Renal pelvis (tissue), 1 donor: ENCODE measurements at regions not wholly inside any gene's neighbourhood (a gene's known extent, or its start where the extent isn't known, plus 50 kb on each side); places are given as distances from the start of the nearest gene placed in this dataset.

ENCODE experiments used
- DNase-seq: peaks from one replicate; pipeline ENCODE4 v3.0.0-alpha.2; 2013

GRCh38 chr5:3825531-3826451 lies 230.2 kb downstream of the IRX1 start:
- DNase-seq: no peak

GRCh38 chr5:3827624-3828023 lies 232.0 kb downstream of the IRX1 start:
- DNase-seq: no peak

- no peak for DNase-seq
Measured at GRCh38 chr5:3828761-3829160, 233.1 kb downstream of the IRX1 start.

GRCh38 chr5:3833566-3833965 lies 237.9 kb downstream of the IRX1 start:
- no peak for DNase-seq

GRCh38 chr5:3835811-3836210 lies 240.2 kb downstream of the IRX1 start:
- DNase-seq: no peak

GRCh38 chr5:3836528-3836927 lies 240.9 kb downstream of the IRX1 start:
- no peak for DNase-seq

GRCh38 chr5:3837506-3837905 lies 241.9 kb downstream of the IRX1 start:
- DNase-seq: no peak

- DNase-seq: no peak
Measured at GRCh38 chr5:3839151-3839550, 243.5 kb downstream of the IRX1 start.

- DNase-seq: no peak
Measured at GRCh38 chr5:3842591-3842990, 247.0 kb downstream of the IRX1 start.

DNA sequence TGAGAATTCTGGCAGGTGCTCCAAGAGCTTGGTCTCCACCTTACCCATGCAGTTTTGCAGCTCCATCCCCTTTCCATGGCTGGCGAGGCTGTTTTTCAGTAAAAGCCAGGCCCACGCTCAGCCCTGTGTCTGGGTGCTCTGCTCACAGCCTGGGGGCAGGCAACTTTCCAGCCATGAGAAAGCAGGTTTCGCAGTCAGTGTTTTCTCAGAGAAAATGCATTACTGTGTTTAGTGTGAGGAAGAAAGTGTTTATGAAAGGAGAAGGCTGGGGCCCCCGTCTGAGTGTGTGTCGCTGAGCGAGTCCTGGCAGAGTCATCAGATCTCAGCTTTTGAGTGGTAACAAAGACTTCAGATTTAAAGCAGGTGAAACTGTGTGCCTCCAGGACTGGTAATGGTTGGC lies 248.1 kb downstream of the IRX1 start:
- no peak for DNase-seq

GRCh38 chr5:3844266-3844665 lies 248.6 kb downstream of the IRX1 start:
- DNase-seq: no peak

GRCh38 chr5:3845230-3845629 lies 249.6 kb downstream of the IRX1 start:
- DNase-seq: no peak

DNA sequence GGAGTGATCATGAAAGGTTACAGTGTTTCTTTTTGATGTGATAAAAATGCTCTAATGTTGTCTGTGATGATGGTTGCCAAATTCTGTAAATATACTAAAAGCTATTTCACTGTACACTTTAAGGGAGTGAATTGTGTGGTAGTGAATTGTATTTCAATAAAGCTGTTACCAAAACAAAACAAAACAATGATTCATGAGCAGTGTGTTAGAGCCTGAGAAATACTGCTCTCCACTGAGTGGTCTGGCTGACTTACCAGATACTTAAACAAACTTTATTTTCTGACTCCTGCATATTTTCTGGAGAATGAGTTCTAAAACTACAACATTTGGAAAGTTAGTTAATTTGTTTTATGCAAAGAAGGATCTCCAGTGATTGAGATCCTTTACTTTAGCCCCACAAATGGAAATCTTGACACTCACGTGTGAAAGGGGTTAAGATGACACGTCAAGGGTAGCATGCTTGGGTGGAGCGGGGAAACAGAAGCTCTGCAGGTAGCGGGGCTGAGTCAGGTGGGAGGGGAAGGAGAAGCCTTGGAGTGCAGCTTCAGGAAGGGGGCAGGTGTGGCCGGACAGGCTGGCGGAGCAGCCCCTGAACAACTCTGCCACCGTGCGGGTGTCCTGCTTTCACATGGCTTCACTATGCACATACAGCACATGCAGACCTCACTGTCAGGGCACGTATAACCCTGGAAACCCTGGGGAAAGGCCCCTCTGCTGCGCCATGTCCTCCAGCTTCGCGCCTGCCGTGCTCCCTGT lies 256.7 kb downstream of the IRX1 start:
- DNase-seq: no peak

DNA sequence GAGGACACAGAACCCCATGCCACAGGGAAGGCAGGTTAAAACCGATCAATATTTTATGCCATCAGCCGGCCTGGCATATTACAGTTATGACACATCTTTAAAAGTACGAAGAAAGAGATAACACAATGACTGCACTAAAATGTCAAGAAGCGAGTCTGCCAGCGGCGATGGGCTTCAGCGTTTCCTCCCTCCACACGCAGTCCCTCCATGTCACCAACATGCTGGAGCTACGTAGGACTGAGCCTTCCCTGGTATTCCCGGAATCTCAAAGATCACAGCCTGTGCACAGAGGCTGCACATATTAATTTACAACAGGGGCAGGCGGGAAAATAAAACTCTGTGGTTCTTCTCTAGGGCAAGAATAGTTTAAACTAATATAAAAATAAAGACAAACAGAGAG lies 257.7 kb downstream of the IRX1 start:
- DNase-seq: no peak

DNA sequence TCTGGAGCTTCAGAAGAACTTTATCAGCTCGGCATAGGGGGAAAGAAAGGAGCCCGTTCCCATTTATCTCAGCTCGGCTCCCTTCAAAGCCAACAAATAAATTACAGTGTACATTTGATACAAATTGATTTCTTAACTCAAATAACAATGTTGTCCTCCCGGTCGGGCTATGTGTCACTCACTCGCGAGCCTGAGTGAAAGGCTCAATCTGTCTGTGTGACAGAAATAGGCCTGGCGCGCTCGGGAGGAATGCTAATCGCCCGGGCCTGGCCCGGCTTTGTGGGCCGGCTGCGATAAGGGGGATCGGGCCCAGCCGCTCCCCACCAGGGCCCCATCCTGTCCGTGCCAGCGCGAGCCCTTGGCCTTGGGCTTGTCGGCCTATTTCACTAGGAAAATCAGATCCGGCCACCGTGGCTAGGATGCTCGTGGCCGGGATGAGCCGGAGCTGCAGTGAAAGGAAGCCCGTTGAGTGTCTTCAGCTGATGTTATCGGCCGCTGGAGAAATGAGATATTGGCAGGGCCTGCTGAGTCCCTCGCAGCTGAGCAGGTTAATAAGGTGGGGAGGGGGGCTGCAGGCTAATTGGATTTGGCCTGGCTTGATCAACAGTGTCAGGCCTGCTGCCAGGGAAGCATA lies 258.7 kb downstream of the IRX1 start:
- no peak for DNase-seq

DNA sequence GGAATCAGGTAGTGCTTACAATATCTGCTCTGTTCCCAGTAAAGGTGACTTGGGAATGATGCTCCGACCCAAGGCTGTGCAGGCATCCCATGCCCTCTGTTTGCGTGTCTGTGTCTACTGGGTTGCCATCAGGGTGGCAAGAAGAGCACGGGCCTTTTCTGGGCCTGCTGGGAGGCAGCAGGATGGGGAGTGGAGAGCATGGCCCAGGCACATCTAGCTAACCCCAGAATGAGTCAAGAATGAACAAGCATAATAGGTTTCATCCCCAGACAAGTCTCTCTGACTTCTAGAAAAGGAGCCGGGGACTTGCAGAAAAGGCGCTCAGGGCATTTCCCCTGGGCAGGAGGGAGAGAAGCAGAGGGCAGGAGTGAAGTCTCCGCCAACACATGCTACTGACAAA lies 260.4 kb downstream of the IRX1 start:
- DNase-seq: no peak

GRCh38 chr5:3858524-3858923 lies 262.9 kb downstream of the IRX1 start:
- no peak for DNase-seq

DNA sequence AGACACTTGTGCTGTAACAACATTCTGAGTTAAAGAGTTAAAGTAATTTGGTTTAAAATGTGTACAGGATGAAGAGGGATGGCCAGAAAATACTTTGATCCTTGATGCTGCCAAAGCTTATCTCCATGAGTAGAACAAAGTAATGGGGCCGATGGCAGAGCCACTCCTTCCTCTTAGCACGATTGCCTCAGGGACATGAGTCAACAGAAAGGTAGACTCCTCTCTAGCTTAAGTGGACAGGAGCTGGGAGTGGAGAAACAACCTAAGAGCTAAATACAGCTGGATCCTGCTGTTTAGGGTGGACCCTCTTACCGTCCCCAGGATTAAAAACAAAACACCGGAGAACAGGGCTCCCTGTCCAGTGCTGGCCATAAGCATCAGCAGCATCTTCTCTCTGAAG lies 267.3 kb downstream of the IRX1 start:
- no peak for DNase-seq

GRCh38 chr5:3875144-3875543 lies 279.5 kb downstream of the IRX1 start:
- DNase-seq: no peak

- no peak for DNase-seq
Measured at GRCh38 chr5:3878267-3878666, 282.6 kb downstream of the IRX1 start.

DNA sequence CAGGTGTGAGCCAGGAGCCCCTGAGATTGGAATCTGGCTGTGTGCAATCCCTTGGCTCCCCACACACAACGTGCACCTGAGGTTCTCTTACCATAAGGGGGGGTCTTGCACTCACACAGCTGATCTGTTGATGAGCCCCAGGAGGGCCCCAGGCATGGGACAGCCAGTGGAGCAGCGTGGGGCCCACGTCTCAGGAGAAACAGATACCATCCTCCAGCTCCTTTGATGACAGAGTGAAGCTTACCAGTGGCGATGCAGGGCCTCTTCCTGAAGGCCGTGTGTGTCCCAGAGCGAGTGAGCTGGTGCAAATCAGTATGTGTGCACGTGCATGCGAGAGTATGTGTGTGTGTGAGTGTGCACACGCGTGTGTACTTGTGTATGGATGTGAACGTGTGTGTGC lies 287.4 kb downstream of the IRX1 start:
- DNase-seq: no peak

DNA sequence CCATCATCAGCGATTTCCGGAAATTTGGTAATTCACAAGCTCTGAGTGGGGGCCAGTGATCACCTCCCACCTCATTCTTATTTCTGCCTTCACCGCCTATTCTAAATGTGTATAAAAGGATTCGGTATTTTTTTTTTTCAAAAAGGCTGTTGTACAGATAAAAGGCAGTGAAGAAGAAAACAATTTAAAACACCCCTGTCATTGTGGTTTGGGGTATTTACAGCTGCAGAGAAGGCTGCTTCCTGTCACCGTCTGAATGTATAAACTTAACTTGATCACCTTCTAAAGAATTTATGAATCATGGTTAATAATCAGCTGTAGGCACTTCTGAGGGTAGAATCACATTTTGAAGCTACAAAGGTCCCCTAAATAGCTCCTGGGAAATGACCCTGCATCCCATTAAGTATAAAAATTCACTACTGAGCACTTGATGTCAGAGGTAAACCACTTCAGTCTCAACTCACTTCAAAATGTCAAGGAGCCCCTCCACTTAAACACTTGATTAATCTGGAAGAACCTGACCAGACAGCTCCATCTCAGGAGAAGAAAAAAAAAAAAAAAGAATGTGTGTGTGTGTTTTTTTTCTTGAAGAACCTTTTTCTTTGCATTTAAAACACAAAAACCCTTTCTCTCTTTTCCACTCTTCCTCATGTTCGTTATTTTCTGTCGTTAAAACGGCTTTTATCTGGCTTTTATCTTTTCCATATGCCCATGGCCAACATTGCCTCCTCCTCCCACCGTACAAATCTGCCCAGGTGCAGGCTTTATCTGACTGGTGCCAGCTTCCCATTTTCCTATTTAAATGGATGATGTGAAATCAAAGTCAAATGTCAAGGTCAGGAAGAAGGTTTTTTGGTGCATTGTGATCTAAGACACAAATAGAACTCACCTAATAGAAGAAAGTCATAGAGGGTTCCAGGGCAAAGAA lies 291.2 kb downstream of the IRX1 start:
- no peak for DNase-seq
